ENCODE measurements at regions not wholly inside any gene's neighbourhood (a gene's known extent, or its start where the extent isn't known, plus 50 kb on each side); places are given as distances from the start of the nearest gene placed in this dataset.

DNA sequence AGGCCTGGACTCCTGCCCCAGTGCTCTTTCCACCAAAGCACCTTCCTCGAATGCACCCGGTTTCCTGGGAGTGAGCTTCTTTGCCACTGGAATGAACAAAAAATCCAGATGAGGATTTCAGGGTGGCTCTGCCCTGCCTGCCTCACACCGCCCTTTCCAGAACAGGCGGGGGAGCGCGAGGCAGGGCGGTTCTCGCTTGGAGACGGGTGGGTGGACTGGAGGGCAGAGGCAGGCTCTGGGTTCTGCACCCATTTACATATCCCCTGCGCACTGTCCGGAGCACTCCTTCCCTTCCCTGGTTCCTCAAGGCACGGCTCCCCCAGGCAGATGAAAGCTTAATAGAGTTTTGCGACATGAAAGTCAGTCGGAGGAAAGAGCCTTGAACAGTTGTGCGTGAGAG lies 69.7 kb upstream of the DLK1 start:
- no peak for TF ChIP-seq EZH2 (IDR thresholded peaks at IDR 0.05; ENCODE audit: borderline replicate concordance, low read depth, low read length, severe bottlenecking)
- TF ChIP-seq, protein P1, sequence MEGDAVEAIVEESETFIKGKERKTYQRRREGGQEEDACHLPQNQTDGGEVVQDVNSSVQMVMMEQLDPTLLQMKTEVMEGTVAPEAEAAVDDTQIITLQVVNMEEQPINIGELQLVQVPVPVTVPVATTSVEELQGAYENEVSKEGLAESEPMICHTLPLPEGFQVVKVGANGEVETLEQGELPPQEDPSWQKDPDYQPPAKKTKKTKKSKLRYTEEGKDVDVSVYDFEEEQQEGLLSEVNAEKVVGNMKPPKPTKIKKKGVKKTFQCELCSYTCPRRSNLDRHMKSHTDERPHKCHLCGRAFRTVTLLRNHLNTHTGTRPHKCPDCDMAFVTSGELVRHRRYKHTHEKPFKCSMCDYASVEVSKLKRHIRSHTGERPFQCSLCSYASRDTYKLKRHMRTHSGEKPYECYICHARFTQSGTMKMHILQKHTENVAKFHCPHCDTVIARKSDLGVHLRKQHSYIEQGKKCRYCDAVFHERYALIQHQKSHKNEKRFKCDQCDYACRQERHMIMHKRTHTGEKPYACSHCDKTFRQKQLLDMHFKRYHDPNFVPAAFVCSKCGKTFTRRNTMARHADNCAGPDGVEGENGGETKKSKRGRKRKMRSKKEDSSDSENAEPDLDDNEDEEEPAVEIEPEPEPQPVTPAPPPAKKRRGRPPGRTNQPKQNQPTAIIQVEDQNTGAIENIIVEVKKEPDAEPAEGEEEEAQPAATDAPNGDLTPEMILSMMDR (IDR thresholded peaks at IDR 0.05; ENCODE audit: extremely low read depth in 1 of 2, insufficient read depth in 1 of 2, low read depth in 1 of 2, low read length in 2 of 2) = no peak
- no peak for TF ChIP-seq POLR2AphosphoS5 (IDR thresholded peaks at IDR 0.05; ENCODE audit: insufficient read depth, low read depth, low read length)
- TF ChIP-seq MYC (IDR thresholded peaks at IDR 0.05; ENCODE audit: low read depth, low read length) = no peak
